Upper lobe of left lung (tissue), 6 donors: ENCODE measurements at regions not wholly inside any gene's neighbourhood (a gene's known extent, or its start where the extent isn't known, plus 50 kb on each side); places are given as distances from the start of the nearest gene placed in this dataset.
"Not testable (repeated sequence)": the region's sequence is repeated elsewhere in the genome, so short reads cannot be mapped to it uniquely, and the experiment has no call there.

ENCODE experiments used
- ATAC-seq, 2 donors: fragments of 200-7000 bp; cut with Tn5 transposase; one replicate each; pipeline ENCODE4 v1.9.1; 2022; ENCODE audit warnings: mild to moderate bottlenecking in 2 of 2, moderate library complexity in 2 of 2; ENCODE audit not compliant: low FRiP score in 2 of 2
- DNase-seq, 2 donors: peaks; one replicate each; pipeline ENCODE4 v3.0.0-alpha.2; 2019 to 2020
- H3K27ac ChIP-seq, 4 donors: fragments of 200-600 bp; sonication (generic); one replicate each; pipeline ENCODE4 v1.5.1; 2016 to 2019
- H3K27me3 ChIP-seq, 4 donors: fragments of 200-600 bp; sonication (generic); one replicate each; pipeline ENCODE4 v1.5.1; 2017 to 2019
- H3K36me3 ChIP-seq, 4 donors: fragments of 200-600 bp; sonication (generic); one replicate each; pipeline ENCODE4 v1.5.1; 2016 to 2019
- H3K4me1 ChIP-seq, 4 donors: fragments of 200-600 bp; sonication (generic); one replicate each; pipeline ENCODE4 v1.5.1; 2018 to 2019
- H3K4me3 ChIP-seq, 4 donors: fragments of 200-600 bp; sonication (generic); one replicate each; pipeline ENCODE4 v1.5.1; 2017 to 2019; ENCODE audit warnings: mild to moderate bottlenecking in 2 of 4, moderate library complexity in 1 of 4
- H3K9me3 ChIP-seq, 4 donors: fragments of 200-600 bp; sonication (generic); one replicate each; pipeline ENCODE4 v1.5.1; 2018 to 2019
- EP300 ChIP-seq, 4 donors: sonication (generic); formaldehyde crosslinking; IDR thresholded peaks; one replicate each; pipeline ENCODE4 v1.5.1; 2017; ENCODE audit warnings: antibody characterized with exemption in 4 of 4, control low read depth in 2 of 4
- POLR2A ChIP-seq, 4 donors: fragments of 450-650 bp; IDR thresholded peaks; one replicate each; pipeline ENCODE4 v1.5.1; 2016 to 2017; ENCODE audit warnings: antibody characterized with exemption in 4 of 4, mild to moderate bottlenecking in 2 of 4
- POLR2AphosphoS5 ChIP-seq, 2 donors: sonication (generic); formaldehyde crosslinking; IDR thresholded peaks; one replicate each; pipeline ENCODE4 v1.5.1; 2017; ENCODE audit warnings: antibody characterized with exemption in 2 of 2
- WGBS, 2 donors: methylation state at CpG; one replicate each; pipeline ENCODE4 v1.1.5; 2017 to 2018; 5-methylcytosine and 5-hydroxymethylcytosine counted together
- TF ChIP-seq, protein P1 (sequence below), 6 experiments: fragments of 450-650 bp in 4 of 6; fragments of 200-600 bp in 2 of 6; sonication (generic) in 2 of 6; IDR thresholded peaks; one replicate each; pipeline ENCODE4 v1.5.1; 2016 to 2019; ENCODE audit warnings: antibody characterized with exemption in 6 of 6
- donor health status: DM: no; HTN: no; CAD: no; lungs with moderate emphysema.
- donor health status: DM: no; HTN: yes; CAD: no; lungs with severe emphysema.

DNA sequence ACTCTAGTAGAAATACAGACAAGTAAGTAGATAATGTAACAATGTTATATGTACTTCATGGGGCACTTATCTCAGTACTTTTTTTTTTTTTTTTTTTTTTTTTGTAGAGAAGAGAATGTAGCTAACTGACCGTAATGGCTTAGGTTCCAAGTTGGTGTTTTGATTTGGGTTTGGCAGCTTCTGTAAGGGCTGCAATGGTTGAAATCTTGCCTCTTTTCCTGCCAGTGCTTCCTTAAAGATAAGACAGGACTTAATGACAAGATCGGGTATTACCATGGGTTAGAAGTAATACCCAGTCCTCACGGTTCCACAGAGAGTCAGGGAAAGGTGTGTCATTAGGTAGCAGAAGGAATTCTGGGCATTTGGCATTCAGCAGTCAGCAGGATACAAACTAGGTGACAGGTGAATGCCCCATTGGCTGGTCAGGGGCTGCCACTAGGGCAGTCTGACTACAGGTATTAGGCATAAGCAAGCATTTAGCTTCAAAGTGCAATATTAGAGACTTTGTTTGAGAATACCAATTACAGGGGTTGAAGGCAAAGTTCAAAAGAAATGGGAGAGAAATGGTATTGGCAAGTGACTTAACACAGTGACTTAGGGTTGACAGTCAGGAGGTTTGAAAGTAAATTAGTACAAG lies 189.4 kb upstream of the RND3 start:
- Histone ChIP-seq H3K36me3 (no peaks in the 10 kb centered on the region), H3K27ac (no peak overlapping the region), H3K27me3 (no peaks in the 10 kb centered on the region), H3K4me1 (no peaks in the 10 kb centered on the region), H3K9me3 (no peaks in the 10 kb centered on the region), H3K4me3 (no peak overlapping the region)
- WGBS, 2 donors = 41 to 63% methylated on average over 3 of the region's 3 CpGs
- TF ChIP-seq, protein P1, sequence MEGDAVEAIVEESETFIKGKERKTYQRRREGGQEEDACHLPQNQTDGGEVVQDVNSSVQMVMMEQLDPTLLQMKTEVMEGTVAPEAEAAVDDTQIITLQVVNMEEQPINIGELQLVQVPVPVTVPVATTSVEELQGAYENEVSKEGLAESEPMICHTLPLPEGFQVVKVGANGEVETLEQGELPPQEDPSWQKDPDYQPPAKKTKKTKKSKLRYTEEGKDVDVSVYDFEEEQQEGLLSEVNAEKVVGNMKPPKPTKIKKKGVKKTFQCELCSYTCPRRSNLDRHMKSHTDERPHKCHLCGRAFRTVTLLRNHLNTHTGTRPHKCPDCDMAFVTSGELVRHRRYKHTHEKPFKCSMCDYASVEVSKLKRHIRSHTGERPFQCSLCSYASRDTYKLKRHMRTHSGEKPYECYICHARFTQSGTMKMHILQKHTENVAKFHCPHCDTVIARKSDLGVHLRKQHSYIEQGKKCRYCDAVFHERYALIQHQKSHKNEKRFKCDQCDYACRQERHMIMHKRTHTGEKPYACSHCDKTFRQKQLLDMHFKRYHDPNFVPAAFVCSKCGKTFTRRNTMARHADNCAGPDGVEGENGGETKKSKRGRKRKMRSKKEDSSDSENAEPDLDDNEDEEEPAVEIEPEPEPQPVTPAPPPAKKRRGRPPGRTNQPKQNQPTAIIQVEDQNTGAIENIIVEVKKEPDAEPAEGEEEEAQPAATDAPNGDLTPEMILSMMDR (IDR thresholded peaks at IDR 0.05) = no peak
- TF ChIP-seq POLR2AphosphoS5 (IDR thresholded peaks at IDR 0.05) = no peak
- no peak for TF ChIP-seq POLR2A (IDR thresholded peaks at IDR 0.05)
- ATAC-seq (no peak), DNase-seq (no peak)

DNA sequence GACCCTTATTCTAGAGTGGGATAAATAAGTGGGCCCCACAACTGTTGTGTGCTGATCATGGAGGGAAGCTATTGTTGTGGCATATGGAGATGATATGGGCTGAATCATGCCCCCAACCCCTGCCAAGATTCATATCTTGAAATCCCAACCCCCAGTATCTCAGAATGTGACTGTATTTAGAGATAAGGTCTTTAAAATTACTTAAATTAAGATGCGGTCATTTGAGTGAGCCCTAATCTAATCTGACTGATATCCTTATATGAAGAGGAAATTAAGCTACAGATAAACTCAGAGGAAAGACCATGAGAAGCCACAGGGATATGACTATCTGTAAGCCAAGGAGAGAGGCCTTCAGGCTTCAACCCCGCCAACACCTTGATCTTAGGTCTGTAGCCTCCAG lies 188.3 kb upstream of the RND3 start:
- ATAC-seq (no peak), DNase-seq (no peak)
- H3K36me3 ChIP-seq = no peaks in the 10 kb centered on the region
- H3K27ac ChIP-seq = no peak overlapping the region
- TF ChIP-seq POLR2AphosphoS5 (IDR thresholded peaks at IDR 0.05) (no peak), POLR2A (IDR thresholded peaks at IDR 0.05) (no peak), EP300 (IDR thresholded peaks at IDR 0.05) (no peak)
- TF ChIP-seq, protein P1 (IDR thresholded peaks at IDR 0.05) = no peak
- 80 to 82% methylated on average over 2 of the region's 2 CpGs for whole genome bisulfite sequencing, 2 donors
- H3K4me1 ChIP-seq = no peaks in the 10 kb centered on the region
- H3K9me3 ChIP-seq = no peaks in the 10 kb centered on the region
- no peak overlapping the region for H3K4me3 ChIP-seq
- no peaks in the 10 kb centered on the region for H3K27me3 ChIP-seq

- TF ChIP-seq POLR2AphosphoS5 (IDR thresholded peaks at IDR 0.05) = no peak
- TF ChIP-seq EP300 (IDR thresholded peaks at IDR 0.05) = no peak
- no peak for TF ChIP-seq POLR2A (IDR thresholded peaks at IDR 0.05)
- TF ChIP-seq, protein P1 (IDR thresholded peaks at IDR 0.05) = no peak
- DNase-seq (no peak), ATAC-seq (no peak)
- Histone ChIP-seq H3K4me1 (no peaks in the 10 kb centered on the region), H3K27me3 (no peaks in the 10 kb centered on the region), H3K4me3 (no peak overlapping the region), H3K36me3 (no peaks in the 10 kb centered on the region), H3K9me3 (no peaks in the 10 kb centered on the region), H3K27ac (no peak overlapping the region)
- 64 to 98% methylated on average over 3 of the region's 3 CpGs for WGBS, 2 donors
Measured at GRCh38 chr2:150674283-150674682, 186.8 kb upstream of the RND3 start.

GRCh38 chr2:150672311-150672710 lies 184.8 kb upstream of the RND3 start:
- no peak for ATAC-seq
- Histone ChIP-seq H3K36me3 (no peaks in the 10 kb centered on the region), H3K4me3 (no peak overlapping the region), H3K27ac (no peak overlapping the region), H3K27me3 (no peaks in the 10 kb centered on the region), H3K4me1 (no peaks in the 10 kb centered on the region), H3K9me3 (no peaks in the 10 kb centered on the region)
- 93 to 95% methylated on average over 2 of the region's 2 CpGs for WGBS, 2 donors
- TF ChIP-seq POLR2AphosphoS5 (IDR thresholded peaks at IDR 0.05) = no peak
- TF ChIP-seq, protein P1 (IDR thresholded peaks at IDR 0.05) = no peak
- TF ChIP-seq POLR2A (IDR thresholded peaks at IDR 0.05) = no peak
- TF ChIP-seq EP300 (IDR thresholded peaks at IDR 0.05) = no peak
- no peak for DNase-seq

DNA sequence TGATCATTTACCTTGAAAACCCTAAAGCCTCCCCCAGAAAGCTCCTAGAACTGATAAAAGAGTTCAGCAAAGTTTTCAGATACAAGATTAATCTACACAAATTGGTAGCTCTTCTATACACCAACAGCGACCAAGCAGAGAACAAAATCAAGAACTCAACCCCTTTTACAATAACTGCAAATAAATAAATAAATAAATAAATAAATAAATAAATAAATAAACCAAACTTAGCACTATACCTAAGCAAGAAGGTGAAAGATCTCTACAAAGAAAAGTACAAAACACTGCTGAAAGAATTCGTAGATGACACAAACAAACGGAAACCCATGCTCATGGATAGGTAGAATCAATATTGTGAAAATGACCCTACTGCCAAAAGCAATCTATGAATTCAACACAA lies 182.0 kb upstream of the RND3 start:
- TF ChIP-seq EP300 (IDR thresholded peaks at IDR 0.05) (no peak), POLR2AphosphoS5 (IDR thresholded peaks at IDR 0.05) (no peak), POLR2A (IDR thresholded peaks at IDR 0.05) (no peak)
- TF ChIP-seq, protein P1 (IDR thresholded peaks at IDR 0.05) = no peak
- no peak overlapping the region for H3K27ac ChIP-seq
- ATAC-seq (no peak), DNase-seq (no peak)
- no peaks in the 10 kb centered on the region for H3K4me1 ChIP-seq
- H3K4me3 ChIP-seq = no peak overlapping the region
- H3K9me3 ChIP-seq = no peaks in the 10 kb centered on the region
- H3K27me3 ChIP-seq = no peaks in the 10 kb centered on the region
- H3K36me3 ChIP-seq = no peaks in the 10 kb centered on the region
- WGBS, 2 donors = 98 to 99% methylated on average over 3 of the region's 3 CpGs

- H3K27me3 ChIP-seq, H3K27ac ChIP-seq, H3K4me3 ChIP-seq, H3K9me3 ChIP-seq, ATAC-seq, H3K4me1 ChIP-seq, DNase-seq, H3K36me3 ChIP-seq: not testable (repeated sequence)
Measured at GRCh38 chr2:150667039-150667438, 179.6 kb upstream of the RND3 start.
